Epithelial cell of prostate (primary cell): ENCODE measurements at regions not wholly inside any gene's neighbourhood (a gene's known extent, or its start where the extent isn't known, plus 50 kb on each side); places are given as distances from the start of the nearest gene placed in this dataset.
"Not testable (repeated sequence)": the region's sequence is repeated elsewhere in the genome, so short reads cannot be mapped to it uniquely, and the experiment has no call there.

Experiments
- DNase-seq: peaks from one replicate; pipeline ENCODE4 v3.0.0-alpha.2; 2011; ENCODE audit warnings: low read depth, low spot score
- H3K27ac ChIP-seq: fragments of 450-650 bp; 2 replicates; pipeline ENCODE4 v1.5.1; 2017; ENCODE audit warnings: mild to moderate bottlenecking

- not testable (repeated sequence) for H3K27ac ChIP-seq, DNase-seq
Measured at GRCh38 chr1:224841803-224842202, 87.7 kb upstream of the DNAH14 start.

GRCh38 chr1:224846119-224846907 is 83.2 kb upstream of the DNAH14 start:
- no peak for DNase-seq

GRCh38 chr1:224850446-224850845 is 79.0 kb upstream of the DNAH14 start:
- H3K27ac ChIP-seq, result no peak overlapping the region
- DNase-seq, result no peak

More at GRCh38 chr1:224846119-224846907, 83.2 kb upstream of the DNAH14 start:
- no peak overlapping the region for H3K27ac ChIP-seq

- no peak for DNase-seq
- no peak overlapping the region for H3K27ac ChIP-seq
Measured at GRCh38 chr1:224851210-224851847, 78.1 kb upstream of the DNAH14 start.

- no peak overlapping the region for H3K27ac ChIP-seq
Measured at GRCh38 chr1:224851848-224852261, 77.6 kb upstream of the DNAH14 start.

GRCh38 chr1:224852901-224853568 is 76.4 kb upstream of the DNAH14 start:
- no peak overlapping the region for H3K27ac ChIP-seq

More at GRCh38 chr1:224851848-224852261, 77.6 kb upstream of the DNAH14 start:
- no peak for DNase-seq

GRCh38 chr1:224856973-224857372 is 72.5 kb upstream of the DNAH14 start:
- H3K27ac ChIP-seq, result no peak overlapping the region
- no peak for DNase-seq

More at GRCh38 chr1:224852901-224853568, 76.4 kb upstream of the DNAH14 start:
- DNase-seq, result peak; percentile 6

- H3K27ac ChIP-seq, result no peak overlapping the region
- DNase-seq, result no peak
Measured at GRCh38 chr1:224859651-224860050, 69.8 kb upstream of the DNAH14 start.

- no peak for DNase-seq
- no peak overlapping the region for H3K27ac ChIP-seq
Measured at GRCh38 chr1:224860488-224861338, 68.8 kb upstream of the DNAH14 start.

- DNase-seq, result no peak
- H3K27ac ChIP-seq, result no peak overlapping the region
Measured at GRCh38 chr1:224861339-224861716, 68.1 kb upstream of the DNAH14 start.

GRCh38 chr1:224863486-224863885 is 66.0 kb upstream of the DNAH14 start:
- no peak for DNase-seq
- H3K27ac ChIP-seq, result no peak overlapping the region

GRCh38 chr1:224864006-224864405 is 65.5 kb upstream of the DNAH14 start:
- DNase-seq, result no peak

GRCh38 chr1:224865510-224865909 is 64.0 kb upstream of the DNAH14 start:
- no peak for DNase-seq
- no peak overlapping the region for H3K27ac ChIP-seq

More at GRCh38 chr1:224864006-224864405, 65.5 kb upstream of the DNAH14 start:
- no peak overlapping the region for H3K27ac ChIP-seq

- H3K27ac ChIP-seq, result no peak overlapping the region
- no peak for DNase-seq
Measured at GRCh38 chr1:224866940-224867339, 62.5 kb upstream of the DNAH14 start.

GRCh38 chr1:224867715-224868114 is 61.8 kb upstream of the DNAH14 start:
- DNase-seq, result no peak

GRCh38 chr1:224872832-224873433 is 56.5 kb upstream of the DNAH14 start:
- no peak for DNase-seq
- no peak overlapping the region for H3K27ac ChIP-seq

More at GRCh38 chr1:224867715-224868114, 61.8 kb upstream of the DNAH14 start:
- no peak overlapping the region for H3K27ac ChIP-seq

GRCh38 chr1:224873434-224874369 is 55.8 kb upstream of the DNAH14 start:
- no peak for DNase-seq
- no peak overlapping the region for H3K27ac ChIP-seq

- no peak overlapping the region for H3K27ac ChIP-seq
- no peak for DNase-seq
Measured at GRCh38 chr1:224874775-224875174, 54.7 kb upstream of the DNAH14 start.
